H9 (cell line): ENCODE measurements at regions not wholly inside any gene's neighbourhood (a gene's known extent, or its start where the extent isn't known, plus 50 kb on each side); places are given as distances from the start of the nearest gene placed in this dataset.

Experiments used
- DNase-seq: peaks from one replicate; pipeline ENCODE4 v3.0.0-alpha.2; 2017
- H2AFZ ChIP-seq: one replicate; pipeline ENCODE4 v1.6.1; 2013; ENCODE audit warnings: mild to moderate bottlenecking, low read length, control low read depth, moderate library complexity
- H2AK5ac ChIP-seq: 2 replicates; pipeline ENCODE4 v1.6.1; 2013; ENCODE audit warnings: low read length, control low read depth, mixed read lengths; ENCODE audit not compliant: insufficient read length
- H2BK120ac ChIP-seq: one replicate; pipeline ENCODE4 v1.6.1; 2013; ENCODE audit warnings: low read depth, mild to moderate bottlenecking, low read length, control low read depth, inconsistent platforms; ENCODE audit not compliant: poor library complexity, severe bottlenecking
- H2BK12ac ChIP-seq: 2 replicates; pipeline ENCODE4 v1.6.1; 2013; ENCODE audit warnings: low read length, control low read depth, mixed read lengths, low read depth; ENCODE audit not compliant: insufficient read length
- H2BK15ac ChIP-seq: 2 replicates; pipeline ENCODE4 v1.6.1; 2013; ENCODE audit warnings: low read depth, low read length, control low read depth
- H2BK20ac ChIP-seq: one replicate; pipeline ENCODE4 v1.6.1; 2013; ENCODE audit warnings: low read depth, mild to moderate bottlenecking, low read length, control low read depth, inconsistent platforms; ENCODE audit not compliant: poor library complexity, severe bottlenecking
- H2BK5ac ChIP-seq: 2 replicates; pipeline ENCODE4 v1.6.1; 2013; ENCODE audit warnings: low read length, control low read depth, mixed read lengths; ENCODE audit not compliant: insufficient read length
- H3K14ac ChIP-seq: 2 replicates; pipeline ENCODE4 v1.6.1; 2013; ENCODE audit warnings: low read length, control low read depth; ENCODE audit not compliant: insufficient read depth
- H3K18ac ChIP-seq: 2 replicates; pipeline ENCODE4 v1.6.1; 2013; ENCODE audit warnings: low read depth, mild to moderate bottlenecking, mixed read lengths, low read length, control low read depth; ENCODE audit not compliant: insufficient read length
- H3K23ac ChIP-seq: 2 replicates; pipeline ENCODE4 v1.6.1; 2013; ENCODE audit warnings: low read length, control low read depth, mixed read lengths, low read depth; ENCODE audit not compliant: insufficient read length
- H3K23me2 ChIP-seq: 2 replicates; pipeline ENCODE4 v1.6.1; 2013; ENCODE audit warnings: low read depth, mild to moderate bottlenecking, mixed read lengths, low read length, control low read depth; ENCODE audit not compliant: insufficient read length, poor library complexity, severe bottlenecking
- H3K27ac ChIP-seq: 2 replicates; pipeline ENCODE4 v1.5.1; 2013; ENCODE audit warnings: low read length, control low read depth, mixed read lengths, low read depth; ENCODE audit not compliant: insufficient read length
- H3K27me3 ChIP-seq: 2 replicates; pipeline ENCODE4 v1.6.1; 2013; ENCODE audit warnings: low read length, control low read depth, inconsistent platforms; ENCODE audit not compliant: insufficient read depth
- H3K4ac ChIP-seq: 2 replicates; pipeline ENCODE4 v1.6.1; 2013; ENCODE audit warnings: low read depth, mild to moderate bottlenecking, control low read depth, inconsistent platforms, low read length, moderate library complexity
- H3K4me1 ChIP-seq: 2 replicates; pipeline ENCODE4 v1.6.1; 2013; ENCODE audit warnings: low read length, control low read depth, inconsistent platforms; ENCODE audit not compliant: insufficient read depth
- H3K4me2 ChIP-seq: 2 replicates; pipeline ENCODE4 v1.6.1; 2013; ENCODE audit warnings: low read length, control low read depth, mixed read lengths; ENCODE audit not compliant: insufficient read length, insufficient read depth
- H3K56ac ChIP-seq: 2 replicates; pipeline ENCODE4 v1.6.1; 2013; ENCODE audit warnings: low read depth, mild to moderate bottlenecking, mixed read lengths, low read length, control low read depth; ENCODE audit not compliant: insufficient read length
- H3K79me1 ChIP-seq: 2 replicates; pipeline ENCODE4 v1.6.1; 2013; ENCODE audit warnings: low read depth, mild to moderate bottlenecking, moderate library complexity, low read length, control low read depth, inconsistent platforms; ENCODE audit not compliant: insufficient read depth, poor library complexity, severe bottlenecking
- H3K79me2 ChIP-seq: 2 replicates; pipeline ENCODE4 v1.6.1; 2013; ENCODE audit warnings: low read length, control low read depth, inconsistent platforms; ENCODE audit not compliant: insufficient read depth
- H3K9ac ChIP-seq: 2 replicates; pipeline ENCODE4 v1.6.1; 2013; ENCODE audit warnings: low read length, control low read depth, mixed read lengths; ENCODE audit not compliant: insufficient read length; ENCODE audit errors: extremely low read depth
- H3K9me3 ChIP-seq: one replicate; pipeline ENCODE4 v1.6.1; 2013; ENCODE audit warnings: low read depth, low read length, inconsistent platforms; ENCODE audit not compliant: control insufficient read depth
- H3T11ph ChIP-seq: one replicate; pipeline ENCODE4 v1.6.1; 2013; ENCODE audit warnings: mild to moderate bottlenecking, low read length, control low read depth, inconsistent platforms
- H4K20me1 ChIP-seq: one replicate; pipeline ENCODE4 v1.6.1; 2013; ENCODE audit not compliant: control insufficient read depth, insufficient read length, insufficient read depth
- H4K5ac ChIP-seq: 2 replicates; pipeline ENCODE4 v1.6.1; 2013; ENCODE audit warnings: low read depth, mild to moderate bottlenecking, mixed read lengths, low read length, control low read depth; ENCODE audit not compliant: insufficient read length
- H4K8ac ChIP-seq: replicated peaks from 2 replicates; pipeline ENCODE4 v1.6.1; 2013; ENCODE audit warnings: low read length, control low read depth, mixed read lengths, low read depth; ENCODE audit not compliant: insufficient read length
- H4K91ac ChIP-seq: 2 replicates; pipeline ENCODE4 v1.6.1; 2013; ENCODE audit warnings: low read depth, mild to moderate bottlenecking, moderate library complexity, mixed read lengths, low read length, control low read depth; ENCODE audit not compliant: insufficient read length
- H3K27ac Mint-ChIP-seq, 3 experiments: 2 replicates in 2 of 3; 3 replicates in 1 of 3; pipeline ENCODE4 v1.8.0; 2020 to 2021; ENCODE audit warnings: mixed read lengths in 3 of 3, mild to moderate bottlenecking in 1 of 3, moderate library complexity in 1 of 3
- H3K27me3 Mint-ChIP-seq: 2 replicates; pipeline ENCODE4 v1.8.0; 2021; ENCODE audit warnings: low read depth, mild to moderate bottlenecking, moderate library complexity, mixed read lengths
- H3K36me3 Mint-ChIP-seq, 3 experiments: 2 replicates in 2 of 3; 3 replicates in 1 of 3; pipeline ENCODE4 v1.8.0; 2020 to 2021; ENCODE audit warnings: low read depth in 3 of 3, mixed read lengths in 3 of 3; ENCODE audit not compliant: insufficient read depth in 1 of 3
- H3K4me1 Mint-ChIP-seq, 2 experiments: 2 replicates each; pipeline ENCODE4 v1.8.0; 2020; ENCODE audit warnings: mixed read lengths in 2 of 2
- H3K4me3 Mint-ChIP-seq, 2 experiments: 2 replicates in 1 of 2; 3 replicates in 1 of 2; pipeline ENCODE4 v1.8.0; 2020 to 2021; ENCODE audit warnings: mild to moderate bottlenecking in 2 of 2, mixed read lengths in 2 of 2, moderate library complexity in 1 of 2
- H3K9me3 Mint-ChIP-seq, 2 experiments: 2 replicates in 1 of 2; 3 replicates in 1 of 2; pipeline ENCODE4 v1.8.0; 2020; ENCODE audit warnings: mild to moderate bottlenecking in 2 of 2, mixed read lengths in 2 of 2, moderate library complexity in 1 of 2
- CTCF ChIP-seq: fragments of 200-600 bp; sonication (generic); conservative IDR thresholded peaks from 3 replicates; pipeline ENCODE4 v1.8.0; 2021; ENCODE audit warnings: antibody characterized with exemption, mild to moderate bottlenecking
- WGBS: extraction: QIAGEN DNeasy Blood & Tissue Kit; methylation state at CpG from one replicate; pipeline ENCODE4 v1.1.7; 2013; ENCODE audit warnings: missing lambda C conversion rate, low lambda C conversion rate, mixed read lengths; ENCODE audit not compliant: insufficient read length; ENCODE audit errors: extremely low coverage; 5-methylcytosine and 5-hydroxymethylcytosine counted together

- Histone ChIP-seq H3K4ac (no peak overlapping the region), H3K56ac (no peak overlapping the region), H4K5ac (no peak overlapping the region), H3K27ac (no peak overlapping the region), H2AK5ac (no peak overlapping the region), H4K91ac (no peak overlapping the region), H3T11ph (no peak overlapping the region), H3K14ac (no peak overlapping the region), H3K23ac (no peak overlapping the region), H3K18ac (no peak overlapping the region), H3K23me2 (no peaks in the 10 kb centered on the region), H3K9me3 (no peaks in the 10 kb centered on the region), H3K79me1 (no peaks in the 10 kb centered on the region), H2AFZ (peak overlapping the region; percentile 48), H4K20me1 (no peaks in the 10 kb centered on the region), H2BK20ac (no peak overlapping the region), H2BK120ac (no peak overlapping the region), H3K4me2 (no peak overlapping the region), H2BK15ac (no peak overlapping the region), H3K27me3 (no peaks in the 10 kb centered on the region), H3K4me1 (no peaks in the 10 kb centered on the region), H2BK12ac (no peak overlapping the region), H3K9ac (no peak overlapping the region), H4K8ac (no peak overlapping the region), H2BK5ac (no peak overlapping the region), H3K79me2 (no peaks in the 10 kb centered on the region)
- Mint-ChIP-seq H3K27me3 (no peaks in the 10 kb centered on the region), H3K4me3 (no peak overlapping the region), H3K9me3 (peaks cover 3 to 8% of the 10 kb centered on the region in 2 experiments; a peak in 4 of 5 replicates), H3K4me1 (peaks cover 28 to 29% of the 10 kb centered on the region in 2 experiments), H3K36me3 (peaks cover under 1 to 14% (median 9%) of the 10 kb centered on the region in 3 experiments; a peak in 6 of 7 replicates), H3K27ac (peak overlapping the region; percentile 6 to 95 (median 32); a peak in 5 of 7 replicates)
- no CpG with 5 or more reads among the region's 3 CpGs for WGBS
- DNase-seq: no peak
- no peak for TF ChIP-seq CTCF
Measured at GRCh38 chr4:127118681-127119080, 514.1 kb upstream of the INTU start.
